ENCODE measurements at regions not wholly inside any gene's neighbourhood (a gene's known extent, or its start where the extent isn't known, plus 50 kb on each side); places are given as distances from the start of the nearest gene placed in this dataset.
"Not testable (repeated sequence)": the region's sequence is repeated elsewhere in the genome, so short reads cannot be mapped to it uniquely, and the experiment has no call there.

- DNase-seq (ENCODE audit: low spot score), result no peak
Observed at GRCh38 chr6:118719351-118720124, 68.1 kb upstream of the CEP85L start.

- no peak for DNase-seq (ENCODE audit: low spot score)
Observed at GRCh38 chr6:118718903-118719302, 67.5 kb upstream of the CEP85L start.

DNA sequence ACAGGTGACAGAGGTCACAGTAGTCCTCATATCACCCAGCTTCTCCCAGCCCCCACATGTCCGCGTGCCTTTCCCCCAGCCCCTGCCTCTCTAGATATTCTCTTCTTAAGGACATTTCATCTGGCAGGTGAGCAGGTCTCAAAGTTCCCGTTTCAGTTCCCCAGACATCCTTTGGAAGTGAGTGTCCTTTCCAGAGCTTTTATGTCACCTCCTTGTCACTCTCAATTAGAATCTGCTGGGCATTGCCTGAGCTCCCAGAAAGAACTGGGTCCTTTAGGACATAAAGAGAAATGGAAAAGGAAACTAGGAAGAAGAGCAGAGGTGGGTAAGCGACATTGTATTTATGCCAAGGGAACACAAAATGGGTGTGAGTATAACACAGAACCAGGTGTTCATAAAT is 66.9 kb upstream of the CEP85L start:
- DNase-seq (ENCODE audit: low spot score), result no peak

DNA sequence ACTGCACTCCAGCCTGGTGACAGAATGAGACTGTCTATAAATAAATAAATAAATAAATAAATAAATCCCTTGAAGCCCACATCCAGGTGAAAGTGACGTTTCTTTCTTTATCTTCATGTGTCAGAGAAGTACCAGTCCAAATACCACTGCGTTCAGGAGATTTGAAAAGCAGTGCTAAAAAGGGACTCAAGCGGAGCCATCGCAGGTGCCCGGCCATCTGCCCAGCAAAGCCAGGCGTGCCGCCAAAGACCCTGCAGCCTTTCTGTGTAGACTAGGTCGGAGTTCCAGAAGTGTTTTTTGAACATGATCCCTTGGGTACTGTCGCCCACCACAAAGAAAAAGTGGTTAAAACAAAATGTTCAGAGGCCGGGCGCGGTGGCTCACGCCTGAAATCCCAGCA is 65.7 kb upstream of the CEP85L start:
- DNase-seq (ENCODE audit: low spot score), result no peak

- not testable (repeated sequence) for DNase-seq (ENCODE audit: low spot score)
Observed at GRCh38 chr6:118715907-118716306, 64.5 kb upstream of the CEP85L start.

DNA sequence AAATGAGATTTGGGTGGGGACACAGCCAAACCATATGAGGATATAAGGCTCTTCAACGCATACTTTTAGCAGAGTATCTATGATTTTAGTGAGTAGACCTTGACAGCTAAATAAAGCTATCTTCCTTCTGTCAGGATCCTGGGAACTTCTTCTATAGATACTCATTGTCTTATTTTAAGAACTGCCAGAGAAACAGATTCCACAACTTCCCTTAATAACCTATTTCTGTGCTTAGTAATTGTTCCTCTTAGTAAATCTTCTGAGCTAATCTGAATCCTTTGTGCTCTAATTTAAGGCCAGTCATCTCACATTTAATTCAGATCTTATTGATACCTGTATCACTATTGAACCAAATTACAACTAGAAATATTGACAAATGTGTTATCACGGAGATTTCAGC is 64.0 kb upstream of the CEP85L start:
- DNase-seq (ENCODE audit: low spot score), result no peak

- no peak for DNase-seq (ENCODE audit: low spot score)
Observed at GRCh38 chr6:118714756-118715155, 63.4 kb upstream of the CEP85L start.

DNA sequence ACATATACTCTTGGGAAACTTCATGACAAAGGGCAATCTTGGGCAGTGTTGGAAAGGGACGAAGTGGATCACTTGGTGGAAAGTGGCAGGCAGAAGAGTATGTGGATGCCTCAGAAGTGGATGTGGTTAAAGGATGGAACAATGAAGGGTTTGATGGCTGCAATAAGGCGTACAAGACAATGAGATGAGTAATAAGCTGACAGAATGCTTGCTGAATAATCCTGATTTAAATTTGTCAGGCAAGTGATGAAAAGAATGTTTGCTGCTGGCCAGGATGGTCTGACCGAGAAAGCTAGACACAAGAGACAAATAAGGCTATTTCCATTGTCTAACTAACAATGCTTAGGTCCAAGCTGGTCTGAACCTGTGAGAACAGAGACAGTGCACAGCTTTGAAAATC is 61.6 kb upstream of the CEP85L start:
- DNase-seq (ENCODE audit: low spot score), result peak; percentile 21

DNA sequence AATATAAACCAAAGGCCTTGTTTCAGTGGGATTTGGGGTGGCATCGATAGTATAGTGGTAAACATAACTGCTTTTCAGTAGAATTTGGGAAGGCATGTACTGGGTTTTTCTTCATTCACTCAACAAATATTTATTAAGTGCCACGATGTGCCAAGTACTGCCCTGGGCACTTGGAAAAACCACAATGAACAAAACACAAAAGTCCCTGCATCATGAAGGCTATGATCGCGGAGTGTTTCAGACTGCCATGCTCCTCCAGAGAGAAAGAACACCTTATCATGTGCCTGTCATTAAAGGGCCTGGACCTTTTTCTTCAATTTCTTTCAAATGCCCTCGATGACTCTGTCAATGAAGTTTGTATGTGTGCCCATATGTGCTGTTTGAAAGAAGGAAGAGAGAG is 59.2 kb upstream of the CEP85L start:
- no peak for DNase-seq (ENCODE audit: low spot score)

DNA sequence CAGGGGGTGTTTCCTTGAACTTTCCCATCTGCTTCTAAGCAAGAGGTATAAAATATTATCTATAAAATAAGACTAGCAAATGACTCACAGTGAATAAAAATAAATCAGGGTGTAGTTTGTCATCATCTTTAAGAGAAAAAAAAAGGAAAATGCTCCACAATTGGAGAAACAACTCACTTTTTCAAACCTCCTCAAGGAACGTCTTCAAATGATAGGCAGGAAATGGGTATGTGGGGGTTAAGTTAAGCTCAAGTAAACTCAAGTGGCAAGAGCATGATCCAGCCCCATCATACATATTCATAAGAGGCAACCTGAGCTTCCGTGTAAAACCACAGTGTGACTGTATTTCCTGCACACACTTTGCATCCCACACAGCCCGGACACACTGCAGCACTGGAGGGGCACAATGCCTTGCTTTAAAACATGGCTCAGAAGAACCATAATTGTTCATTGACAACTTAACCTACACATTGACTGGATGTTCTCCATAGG is 58.5 kb upstream of the CEP85L start:
- DNase-seq (ENCODE audit: low spot score), result peak; percentile 93

DNA sequence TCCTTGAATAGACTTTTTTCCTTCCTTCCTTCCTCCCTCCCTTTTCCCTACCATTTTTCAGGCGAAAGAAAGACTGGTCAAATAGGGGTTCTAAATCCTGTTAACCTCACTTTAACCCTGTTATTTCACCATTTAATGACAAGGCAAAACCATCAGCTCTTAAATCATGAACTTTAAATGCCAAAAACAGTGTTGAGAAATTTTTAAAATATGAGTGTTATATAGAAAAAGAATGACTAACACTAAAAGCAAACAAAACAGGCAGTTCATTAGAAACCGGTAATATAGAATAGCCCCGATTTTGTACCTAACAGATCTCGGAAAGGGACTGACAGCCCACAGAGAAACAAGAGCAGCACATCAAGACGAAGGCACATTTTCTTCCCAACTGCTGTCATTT is 57.4 kb upstream of the CEP85L start:
- DNase-seq (ENCODE audit: low spot score), result no peak

GRCh38 chr6:118708055-118708454 is 56.7 kb upstream of the CEP85L start:
- DNase-seq (ENCODE audit: low spot score), result peak; percentile 39

DNA sequence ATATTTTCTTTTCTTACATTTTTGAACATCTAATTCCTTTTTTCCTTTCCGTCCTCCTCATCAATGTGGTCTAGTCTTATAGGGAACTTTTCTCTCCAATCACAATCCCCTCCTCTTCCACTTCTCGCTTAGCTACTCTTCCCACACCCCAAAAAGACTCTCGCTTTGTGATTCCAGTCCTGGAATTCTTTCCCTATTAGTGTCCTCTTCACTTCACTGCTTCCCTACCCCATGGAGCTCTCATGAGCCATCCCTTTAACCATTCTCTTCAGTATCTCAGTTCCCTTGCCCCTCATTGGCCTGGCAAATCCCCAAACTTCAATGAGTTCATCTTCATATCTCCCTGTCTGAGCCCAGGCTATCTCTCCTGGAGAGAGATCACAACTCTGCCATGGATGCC is 55.3 kb upstream of the CEP85L start:
- no peak for DNase-seq (ENCODE audit: low spot score)

DNA sequence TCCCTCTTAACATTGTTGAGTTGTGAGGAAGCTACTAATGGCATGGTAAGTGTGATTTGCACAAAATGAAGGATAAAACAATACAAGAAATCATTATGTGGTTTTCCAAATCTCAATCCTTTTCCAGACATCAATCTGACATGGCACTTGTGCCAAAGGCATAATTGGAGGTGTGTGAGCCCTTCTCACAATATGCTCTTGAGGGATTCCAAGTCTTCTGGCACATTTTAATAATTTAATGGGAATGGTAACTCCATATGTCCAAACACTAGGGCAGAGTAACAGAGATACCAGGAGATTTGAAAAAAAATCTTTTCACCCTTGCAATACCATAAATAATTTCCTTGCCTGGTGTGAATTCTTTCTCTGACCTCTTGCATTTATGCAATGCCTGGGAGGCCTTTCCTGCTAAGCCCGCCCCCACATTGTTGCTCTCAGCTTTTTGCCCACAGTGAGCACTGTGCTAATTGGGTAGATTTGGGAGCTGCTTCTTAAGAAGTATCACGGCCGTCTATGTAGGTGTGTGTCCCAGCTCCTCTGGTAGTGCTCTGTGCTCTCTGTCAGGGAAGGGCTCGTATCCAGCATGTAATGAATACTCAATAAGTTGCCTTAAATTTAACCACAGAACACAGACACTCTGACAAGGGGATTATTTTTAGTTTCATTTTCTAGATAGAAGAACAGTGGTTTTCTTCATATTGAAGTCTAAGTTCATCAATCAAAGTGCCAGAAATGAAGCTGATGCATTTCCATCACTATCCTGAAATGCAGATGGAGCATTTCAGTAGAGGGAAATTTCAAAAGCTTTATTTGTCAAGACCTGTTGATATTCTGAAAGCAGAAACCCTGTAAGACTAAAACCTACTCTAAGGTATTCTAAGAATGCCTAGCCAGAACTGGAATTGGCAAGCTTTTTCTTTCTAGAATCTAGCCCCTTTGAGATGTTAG is 54.4 kb upstream of the CEP85L start:
- DNase-seq (ENCODE audit: low spot score), result peak; percentile 39

DNA sequence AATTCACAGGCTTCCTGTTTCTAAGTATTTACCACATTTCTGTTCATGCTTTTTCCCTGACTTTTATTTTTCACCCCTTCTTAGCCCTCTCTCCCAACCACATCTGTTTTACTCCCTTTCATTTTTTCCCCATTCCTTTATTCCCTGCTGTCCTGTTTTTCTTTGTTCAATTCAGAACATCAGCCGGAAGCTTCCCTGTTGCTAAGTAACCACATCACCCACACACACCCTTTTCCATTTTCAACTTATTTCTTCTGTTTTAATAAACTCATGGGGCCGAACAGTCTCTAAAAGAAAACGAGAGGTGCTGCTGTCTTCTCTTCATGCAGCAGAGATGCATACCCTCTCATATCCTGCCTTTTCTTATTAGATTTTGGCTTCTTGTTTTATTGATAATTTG is 53.5 kb upstream of the CEP85L start:
- DNase-seq (ENCODE audit: low spot score), result no peak

DNA sequence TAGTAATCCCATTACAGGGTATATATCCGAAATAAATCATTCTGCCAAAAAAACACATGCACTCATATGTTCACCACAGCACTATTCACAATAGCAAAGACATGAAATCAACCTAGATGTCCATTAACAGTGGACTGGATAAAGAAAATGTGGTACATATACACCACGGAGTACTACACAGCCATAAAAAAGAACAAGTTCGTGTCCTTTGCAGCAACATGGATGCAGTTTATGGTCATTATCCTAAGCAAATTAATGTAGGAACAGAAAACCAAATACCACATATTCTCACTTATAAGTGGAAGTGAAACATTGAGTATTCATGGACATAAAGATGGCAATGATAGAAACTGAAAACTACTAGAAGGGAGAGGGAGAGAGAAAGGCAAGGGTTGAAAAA is 49.9 kb upstream of the CEP85L start:
- not testable (repeated sequence) for DNase-seq (ENCODE audit: low spot score)
